HG02642 (cell line): ENCODE measurements at regions not wholly inside any gene's neighbourhood (a gene's known extent, or its start where the extent isn't known, plus 50 kb on each side); places are given as distances from the start of the nearest gene placed in this dataset.
"Not testable (repeated sequence)": the region's sequence is repeated elsewhere in the genome, so short reads cannot be mapped to it uniquely, and the experiment has no call there.

ENCODE experiments used
- ATAC-seq: cut with Tn5 transposase; IDR thresholded peaks from one replicate; pipeline ENCODE4 v1.9.1; 2021; ENCODE audit warnings: mild to moderate bottlenecking; ENCODE audit not compliant: unreplicated experiment, poor library complexity

GRCh38 chr13:70604448-70604847 is 496.2 kb upstream of the KLHL1 start:
- ATAC-seq, result no peak

GRCh38 chr13:70593716-70594115 is 485.5 kb upstream of the KLHL1 start:
- ATAC-seq, result no peak

GRCh38 chr13:70585109-70585508 is 476.9 kb upstream of the KLHL1 start:
- ATAC-seq, result no peak

- ATAC-seq, result no peak
Measured at GRCh38 chr13:70580825-70581224, 472.6 kb upstream of the KLHL1 start.

- ATAC-seq, result no peak
Measured at GRCh38 chr13:70579941-70580340, 471.7 kb upstream of the KLHL1 start.

- no peak for ATAC-seq
Measured at GRCh38 chr13:70571221-70571620, 463.0 kb upstream of the KLHL1 start.

- peak; percentile 75 for ATAC-seq
Measured at GRCh38 chr13:70568571-70568970, 460.3 kb upstream of the KLHL1 start.

- ATAC-seq, result no peak
Measured at GRCh38 chr13:70544706-70545105, 436.5 kb upstream of the KLHL1 start.

- no peak for ATAC-seq
Measured at GRCh38 chr13:70541451-70541850, 433.2 kb upstream of the KLHL1 start.

GRCh38 chr13:70534466-70534865 is 426.2 kb upstream of the KLHL1 start:
- ATAC-seq, result no peak

- ATAC-seq, result no peak
Measured at GRCh38 chr13:70529652-70530051, 421.4 kb upstream of the KLHL1 start.

- no peak for ATAC-seq
Measured at GRCh38 chr13:70527599-70527998, 419.3 kb upstream of the KLHL1 start.

- ATAC-seq, result no peak
Measured at GRCh38 chr13:70523622-70524021, 415.4 kb upstream of the KLHL1 start.

- no peak for ATAC-seq
Measured at GRCh38 chr13:70520275-70521036, 412.2 kb upstream of the KLHL1 start.

GRCh38 chr13:70518081-70518480 is 409.8 kb upstream of the KLHL1 start:
- ATAC-seq, result no peak

GRCh38 chr13:70516226-70516625 is 408.0 kb upstream of the KLHL1 start:
- no peak for ATAC-seq

- ATAC-seq, result not testable (repeated sequence)
Measured at GRCh38 chr13:70511861-70512417, 403.7 kb upstream of the KLHL1 start.

GRCh38 chr13:70505809-70506208 is 397.6 kb upstream of the KLHL1 start:
- ATAC-seq, result no peak

GRCh38 chr13:70502944-70503343 is 394.7 kb upstream of the KLHL1 start:
- no peak for ATAC-seq

- no peak for ATAC-seq
Measured at GRCh38 chr13:70490320-70490935, 382.2 kb upstream of the KLHL1 start.

- no peak for ATAC-seq
Measured at GRCh38 chr13:70484931-70485330, 376.7 kb upstream of the KLHL1 start.
